ENCODE measurements at regions not wholly inside any gene's neighbourhood (a gene's known extent, or its start where the extent isn't known, plus 50 kb on each side); places are given as distances from the start of the nearest gene placed in this dataset.
"Not testable (repeated sequence)": the region's sequence is repeated elsewhere in the genome, so short reads cannot be mapped to it uniquely, and the experiment has no call there.

DNA sequence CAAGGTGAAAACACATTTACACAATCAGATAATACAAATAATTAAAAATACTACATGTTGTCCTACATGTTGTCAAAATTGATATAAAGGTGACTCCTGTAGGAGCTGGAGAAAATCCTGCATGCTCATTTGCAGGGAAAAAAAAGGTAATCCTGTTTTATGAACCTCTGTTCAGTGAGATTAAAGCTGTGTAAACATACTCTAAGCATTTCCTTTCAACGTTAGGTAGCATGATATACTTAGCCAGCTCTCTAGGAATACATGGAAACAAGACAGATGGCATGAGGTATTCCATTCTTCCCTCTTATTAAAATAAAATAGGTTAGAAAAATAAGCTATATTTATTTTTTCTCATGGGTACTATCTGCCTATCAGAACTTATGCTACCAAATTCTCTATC is 635.7 kb upstream of the FLRT2 start:
- DNase-seq: no peak

DNA sequence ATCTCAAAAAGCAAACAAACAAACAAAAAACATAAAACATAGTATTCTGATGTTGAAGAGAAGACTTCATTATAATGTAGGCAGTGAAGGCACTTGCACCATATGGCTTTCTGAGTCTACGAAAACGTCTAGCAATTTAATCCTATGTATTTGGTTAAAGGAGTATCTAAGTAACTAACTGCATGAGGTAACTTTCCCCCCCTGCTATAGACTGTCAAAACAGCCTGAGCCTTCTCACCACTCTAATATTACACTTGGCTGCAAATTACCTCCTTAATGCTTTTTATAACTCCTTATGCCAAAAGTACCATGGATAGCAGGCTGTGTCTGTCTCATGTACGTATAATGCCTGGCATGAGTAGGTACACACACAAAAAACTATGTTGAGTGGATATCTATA is 607.6 kb upstream of the FLRT2 start:
- no peak for DNase-seq

DNA sequence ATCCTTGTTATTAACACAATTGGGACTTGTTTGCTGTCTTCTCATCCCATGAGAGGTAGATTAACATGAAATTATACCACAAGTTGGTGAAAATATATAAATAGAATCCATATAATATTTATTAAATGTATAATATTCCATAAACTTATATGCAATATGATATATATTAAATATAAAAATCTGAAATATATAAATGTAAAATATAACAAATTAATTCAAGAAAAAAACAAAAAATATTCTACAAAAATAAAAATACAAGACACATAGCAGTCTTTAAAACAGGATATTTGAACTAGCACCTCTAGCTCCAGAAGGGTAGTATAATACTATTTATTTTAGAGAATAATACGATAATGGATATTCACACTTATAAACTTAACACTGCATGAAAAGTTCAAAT is 603.3 kb upstream of the FLRT2 start:
- DNase-seq: no peak

DNA sequence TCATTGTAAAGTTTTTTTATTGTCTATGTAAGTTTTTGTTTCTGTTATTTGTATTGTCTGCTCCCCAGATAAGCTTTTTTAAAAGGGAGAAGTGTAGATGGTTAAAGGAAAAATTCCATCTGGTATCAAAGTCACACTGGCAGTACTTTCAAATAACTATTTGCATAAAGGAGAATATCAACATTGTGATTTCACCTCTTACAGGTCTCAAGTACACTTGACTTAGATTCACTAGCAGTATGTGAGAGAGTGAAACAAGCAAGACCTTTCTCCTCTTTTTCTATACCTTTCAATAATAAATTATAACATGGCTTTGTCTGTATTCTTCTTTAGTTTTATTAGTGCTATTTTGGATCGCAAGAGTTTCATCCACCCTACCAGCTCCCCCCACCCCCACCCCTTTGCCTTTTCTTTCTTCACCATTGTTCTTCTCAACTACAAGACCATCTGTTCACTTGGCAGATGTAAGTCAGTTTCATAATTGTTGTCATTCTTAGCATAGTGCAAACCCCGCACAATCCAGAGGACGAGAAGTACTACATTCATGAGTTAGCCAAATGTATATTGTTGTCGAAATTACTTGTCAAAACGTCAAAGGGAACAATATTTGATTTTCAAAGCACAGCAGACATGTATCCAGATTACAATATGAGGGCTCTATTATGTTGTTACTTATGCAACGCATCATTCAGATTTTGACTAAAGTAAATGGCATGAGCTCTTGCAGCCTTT is 602.7 kb upstream of the FLRT2 start:
- no peak for DNase-seq

DNA sequence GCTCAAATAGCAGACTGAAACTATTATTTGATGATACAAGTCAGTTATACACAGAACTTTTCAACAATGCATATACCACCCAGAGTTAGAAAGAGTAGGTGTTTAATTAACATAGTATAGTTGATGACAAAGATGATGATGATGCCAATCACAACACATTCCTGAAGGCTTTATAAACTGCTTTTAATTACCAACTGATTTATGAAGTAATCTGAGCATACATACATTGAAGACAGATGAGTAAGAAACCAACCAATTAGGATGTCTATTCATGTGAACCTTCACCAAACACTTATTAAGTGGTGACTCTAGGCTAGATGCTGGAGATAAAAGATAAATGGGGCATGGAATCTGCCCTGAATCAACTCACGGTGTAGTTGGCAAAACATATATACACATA is 600.9 kb upstream of the FLRT2 start:
- no peak for DNase-seq

DNA sequence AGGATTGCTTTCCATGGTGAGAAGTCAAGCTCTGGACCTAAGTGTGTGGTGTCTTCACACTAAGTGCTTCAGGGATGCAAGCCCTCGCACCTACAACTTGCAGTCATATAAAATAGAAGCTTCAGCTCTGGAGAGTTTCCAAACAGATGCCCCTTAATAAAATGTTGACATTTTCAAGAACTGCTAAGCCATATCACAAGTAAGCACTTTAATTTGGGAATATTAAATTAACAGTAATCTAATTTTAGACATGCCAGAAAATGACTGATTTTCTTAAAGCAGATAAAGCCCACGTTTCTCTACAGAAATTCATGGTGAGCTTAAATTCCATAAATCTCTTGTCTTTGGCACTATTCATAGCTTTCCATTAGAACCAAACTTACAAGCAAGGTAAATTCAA is 600.1 kb upstream of the FLRT2 start:
- DNase-seq: no peak

DNA sequence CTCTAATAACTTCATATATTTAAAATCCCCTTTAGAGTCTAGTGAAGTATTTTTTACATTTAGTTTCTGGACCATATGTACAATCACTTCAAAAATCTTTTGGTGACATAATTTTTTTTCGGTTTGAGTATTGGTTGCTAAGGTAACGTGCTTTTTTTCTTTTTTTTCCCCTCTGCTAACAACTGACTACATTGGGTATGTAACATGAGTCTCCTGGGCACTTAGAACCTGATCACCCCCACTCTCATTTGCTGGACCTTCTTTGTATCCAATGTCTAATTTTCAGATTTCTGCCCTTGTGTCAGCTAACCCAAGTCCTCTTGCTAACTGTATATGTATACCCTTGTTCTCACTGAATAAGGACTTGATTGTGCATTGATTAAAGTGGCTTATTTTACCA is 592.9 kb upstream of the FLRT2 start:
- no peak for DNase-seq

DNA sequence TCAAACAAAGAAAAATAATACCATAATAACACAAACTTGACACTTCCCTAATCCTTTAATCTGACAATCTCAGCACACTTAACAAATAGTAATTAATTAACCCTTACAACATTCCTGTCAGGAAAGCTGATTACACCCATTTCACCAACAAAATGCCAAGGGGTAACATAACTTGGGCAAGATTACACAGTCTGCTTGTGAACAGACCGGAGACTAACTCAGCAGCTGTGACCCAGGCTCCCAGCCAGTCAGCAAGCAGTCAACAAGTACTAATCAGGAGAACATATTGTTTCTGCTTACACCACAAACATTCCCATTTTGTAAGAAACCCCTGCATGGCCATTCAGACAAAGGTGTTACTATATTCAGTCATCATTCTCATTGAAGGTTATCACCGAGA is 592.5 kb upstream of the FLRT2 start:
- DNase-seq: no peak

DNA sequence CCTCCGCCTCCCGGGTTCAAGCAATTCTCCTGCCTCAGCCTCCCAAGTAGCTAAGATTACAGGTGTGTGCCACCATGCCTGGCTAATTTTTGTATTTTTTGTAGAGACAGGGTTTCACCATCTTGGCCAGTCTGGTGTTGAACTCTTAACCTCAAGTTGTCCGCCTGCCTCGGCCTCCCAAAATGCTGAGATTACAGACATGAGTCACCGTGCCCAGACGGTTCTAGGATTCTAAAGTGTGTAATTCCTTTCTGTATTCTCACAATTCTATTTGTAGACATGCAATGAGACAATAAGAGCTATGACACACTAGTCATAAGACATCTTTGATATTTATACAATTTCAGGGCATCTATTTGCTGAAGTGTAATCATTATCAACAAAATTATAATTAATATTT is 585.0 kb upstream of the FLRT2 start:
- DNase-seq: not testable (repeated sequence)

DNA sequence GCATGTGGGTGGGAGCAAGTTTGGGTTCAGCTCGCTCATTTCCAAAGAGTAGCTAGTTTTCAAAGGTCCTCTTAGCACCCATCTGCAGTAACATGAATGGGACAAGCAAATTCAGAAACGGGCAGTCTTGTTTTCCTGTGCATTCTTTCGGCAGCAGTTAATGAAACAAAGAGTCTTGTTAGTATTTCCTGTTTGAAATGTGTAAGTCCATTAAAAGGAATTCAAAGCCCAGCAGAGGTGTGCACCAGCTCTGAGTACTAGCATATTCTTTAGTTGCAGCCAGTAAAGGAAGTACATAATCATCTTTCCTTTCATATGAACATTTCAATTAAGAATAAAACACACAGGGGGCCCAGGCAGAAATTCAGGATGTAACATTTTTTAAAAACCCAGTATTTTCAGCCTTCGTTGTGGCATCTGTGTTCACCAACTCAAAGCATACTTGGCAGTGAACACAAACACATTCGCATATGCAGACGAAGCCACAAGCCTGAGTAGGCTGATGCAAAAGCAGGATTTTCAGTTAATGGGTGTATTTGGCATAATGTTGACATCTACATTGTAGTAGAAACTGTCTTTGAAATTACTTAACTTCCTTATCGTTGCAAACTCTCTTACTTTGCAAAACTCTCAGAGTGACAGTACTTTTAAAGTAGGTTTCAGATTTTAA is 570.0 kb upstream of the FLRT2 start:
- DNase-seq: no peak

DNA sequence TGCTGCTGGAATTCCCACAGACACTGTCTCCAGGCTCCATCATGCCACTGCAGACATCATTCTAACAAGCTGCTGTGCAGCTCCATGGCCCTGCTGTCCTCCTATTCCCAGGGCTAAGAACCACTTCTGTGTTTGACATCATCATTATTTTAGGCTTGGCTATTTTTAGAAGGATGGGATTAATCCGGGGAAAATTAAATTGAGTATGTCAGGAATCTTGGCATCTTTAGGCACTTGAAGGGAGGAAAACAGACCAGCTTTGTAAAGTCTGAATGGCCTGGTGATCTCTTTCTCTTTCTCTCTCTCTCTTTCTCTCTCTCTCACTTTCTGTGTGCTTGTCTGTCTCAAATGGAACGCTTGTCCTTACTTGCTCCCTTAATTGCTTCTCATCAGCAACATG is 568.3 kb upstream of the FLRT2 start:
- DNase-seq: no peak

DNA sequence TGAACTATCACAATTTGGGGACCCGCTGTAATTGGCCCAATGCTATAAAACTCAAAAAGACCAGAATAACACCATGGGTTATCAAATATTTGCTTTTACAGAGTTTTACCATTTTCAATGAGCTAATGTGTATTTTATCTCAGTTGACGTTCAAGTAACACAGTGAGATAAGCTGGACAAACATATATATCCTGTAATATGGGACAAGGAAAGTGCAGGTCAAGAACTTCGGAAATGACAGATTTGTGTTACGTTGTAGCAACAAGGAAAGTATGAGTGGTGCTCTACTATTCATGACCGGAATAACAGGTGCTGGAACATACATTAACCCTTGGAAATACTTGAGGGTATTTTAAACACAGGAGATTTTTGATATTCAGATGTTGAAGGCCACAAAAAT is 566.4 kb upstream of the FLRT2 start:
- no peak for DNase-seq

DNA sequence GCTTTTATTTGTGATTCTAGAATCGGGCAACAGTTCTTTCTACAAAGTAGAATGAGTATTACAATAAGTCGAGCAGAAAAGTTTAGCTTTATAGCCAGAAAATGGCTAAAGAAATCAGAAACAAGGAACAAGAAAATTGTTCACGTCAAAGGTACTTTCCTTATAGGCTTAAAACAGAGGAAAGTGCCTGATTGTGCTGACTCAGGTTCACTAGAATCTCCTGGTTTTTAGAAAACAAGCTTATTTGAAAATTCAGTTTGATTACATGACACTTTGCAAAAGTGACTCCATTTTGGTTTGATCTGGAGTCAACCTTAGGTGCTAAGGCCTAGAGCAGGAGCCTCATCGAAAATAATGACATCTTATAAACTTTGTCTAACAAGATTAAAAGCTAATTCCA is 564.7 kb upstream of the FLRT2 start:
- no peak for DNase-seq

DNA sequence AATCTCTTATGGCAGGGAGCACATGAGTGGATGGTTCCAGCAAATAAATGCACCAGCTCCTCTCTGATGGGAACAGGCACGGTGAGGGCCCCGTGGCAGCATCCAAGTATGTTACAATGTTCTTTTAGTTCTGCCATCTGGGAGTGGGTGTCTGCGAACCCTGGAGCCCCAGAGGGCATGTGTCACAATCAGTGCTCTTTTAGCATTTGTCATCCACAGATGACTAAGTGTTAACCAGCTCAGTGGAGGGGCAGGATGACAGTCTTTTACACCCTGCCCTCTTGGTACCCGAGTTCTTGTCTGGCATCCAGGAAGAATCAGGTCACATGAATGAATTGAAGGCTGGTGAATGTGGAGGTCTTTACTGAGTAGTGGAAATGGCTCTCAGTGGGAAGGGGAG is 560.4 kb upstream of the FLRT2 start:
- no peak for DNase-seq

DNA sequence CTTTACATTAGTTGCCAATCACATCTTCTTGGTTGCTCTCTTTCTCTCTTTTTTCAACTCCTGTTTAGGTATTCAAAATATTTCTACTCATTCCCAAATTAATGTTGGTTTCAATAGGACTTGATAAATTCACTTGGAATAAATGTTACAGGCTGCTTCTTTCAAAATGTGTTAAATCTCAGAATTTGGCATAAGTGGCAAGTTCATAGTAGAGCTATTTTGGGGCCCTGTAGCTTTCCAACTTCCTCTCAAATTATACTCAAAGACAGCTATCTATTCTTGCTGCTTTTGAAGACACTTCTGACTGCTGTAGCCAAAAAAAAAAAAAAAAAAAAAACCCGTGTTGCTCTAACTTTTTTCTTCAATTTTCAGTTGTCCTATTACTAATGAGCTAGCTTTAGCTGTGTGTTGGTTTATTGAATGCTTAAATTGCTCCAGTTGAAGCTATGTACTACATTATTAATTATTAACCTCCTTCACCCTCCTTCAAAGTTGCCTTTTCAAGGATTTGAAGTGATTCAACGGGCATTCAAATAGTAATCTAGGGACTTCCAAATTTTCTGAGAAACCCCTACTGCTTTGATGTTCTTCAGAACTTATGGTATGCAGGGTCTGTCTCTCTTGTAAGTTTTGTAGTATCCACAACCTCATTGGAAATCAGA is 554.6 kb upstream of the FLRT2 start:
- no peak for DNase-seq

DNA sequence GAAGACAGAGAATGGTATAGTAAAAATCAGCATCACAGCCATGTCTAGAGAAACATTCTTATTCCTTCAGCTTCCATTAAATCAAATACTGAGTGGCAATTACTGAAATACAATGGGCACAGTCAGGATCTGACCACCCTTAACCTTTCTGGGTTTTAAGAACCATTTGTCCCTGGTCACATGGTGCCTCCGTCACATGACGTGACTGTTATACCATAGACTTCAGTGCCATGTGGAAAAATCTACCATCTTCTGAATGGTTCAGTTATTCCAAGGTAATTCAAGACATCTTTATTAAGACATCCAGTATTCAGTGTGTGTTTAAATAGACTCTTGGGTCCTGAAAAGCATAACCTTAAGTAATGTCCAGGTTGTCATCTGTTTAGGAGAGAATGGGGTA is 553.1 kb upstream of the FLRT2 start:
- no peak for DNase-seq

DNA sequence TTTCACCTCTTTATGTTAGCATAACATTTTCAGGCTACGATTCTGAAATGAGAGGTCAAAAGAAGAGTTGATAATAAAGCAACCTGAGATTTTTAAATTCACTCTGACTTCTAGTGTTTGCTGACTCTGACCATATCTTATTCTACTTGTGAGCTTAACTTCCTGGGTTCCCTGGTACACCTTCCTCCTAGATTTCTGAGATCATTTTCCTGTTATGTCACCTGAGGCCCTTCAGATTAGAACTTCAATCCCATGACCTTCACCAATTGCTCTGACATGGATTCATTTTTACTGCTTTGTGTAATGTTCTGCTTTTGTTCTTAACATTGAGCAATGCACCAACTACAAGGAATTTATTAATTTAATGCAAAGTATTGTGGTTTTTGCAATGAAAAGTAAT is 542.9 kb upstream of the FLRT2 start:
- DNase-seq: no peak

DNA sequence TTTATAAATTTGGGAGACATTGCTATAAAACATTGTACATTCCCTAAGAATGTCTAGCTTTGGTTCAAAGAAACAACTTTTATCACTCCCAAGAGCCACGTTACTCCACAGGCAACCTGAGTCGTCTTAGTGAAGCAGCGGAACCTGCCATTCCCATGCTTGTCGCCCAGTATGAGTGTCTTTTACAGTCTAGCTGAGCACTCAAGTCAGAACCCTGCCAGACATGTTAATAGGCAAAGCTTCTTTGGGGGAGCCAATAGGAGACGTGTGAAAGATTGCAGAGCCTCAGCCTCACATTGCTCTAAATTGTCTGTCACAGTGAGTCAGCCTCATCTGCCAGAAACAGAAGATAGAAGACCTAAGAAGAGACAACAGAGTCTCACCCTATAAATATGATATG is 541.6 kb upstream of the FLRT2 start:
- no peak for DNase-seq

DNA sequence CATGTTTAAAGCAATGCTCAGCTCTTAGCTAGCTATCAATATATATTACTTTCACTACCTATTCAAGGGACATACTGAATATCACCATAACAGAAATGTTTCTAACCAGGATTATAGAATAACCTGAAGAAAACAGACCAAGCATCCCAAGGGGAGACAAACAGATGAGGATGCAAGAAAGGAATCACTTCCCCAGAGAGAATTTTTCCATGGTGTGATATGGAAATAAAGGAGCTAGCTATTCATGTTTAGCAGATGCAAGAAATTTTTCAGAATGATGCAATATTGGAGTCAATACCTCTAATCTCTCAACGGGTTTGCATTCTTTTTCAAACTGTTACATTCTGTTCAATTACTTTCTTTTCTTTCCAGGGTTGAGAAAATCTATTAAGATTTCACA is 538.9 kb upstream of the FLRT2 start:
- DNase-seq: no peak

DNA sequence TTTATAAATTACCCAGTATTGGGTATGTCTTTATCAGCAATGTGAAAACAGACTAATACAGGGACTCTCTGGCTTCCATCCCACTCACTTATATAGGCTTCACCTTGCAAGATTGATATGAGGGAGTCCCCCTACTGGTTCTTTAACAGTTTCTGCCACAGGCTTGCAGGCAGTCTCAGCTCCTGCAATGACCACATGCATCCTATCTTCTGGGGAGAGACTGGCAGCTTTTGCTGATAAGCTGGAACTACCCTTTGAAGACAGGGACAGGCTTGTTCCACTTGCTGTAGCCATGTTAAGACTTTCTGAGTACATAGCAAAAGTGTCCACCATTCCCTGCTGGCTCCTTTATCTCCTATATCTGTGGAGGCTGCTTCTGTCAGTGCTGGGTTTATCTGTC is 531.7 kb upstream of the FLRT2 start:
- DNase-seq: no peak

DNA sequence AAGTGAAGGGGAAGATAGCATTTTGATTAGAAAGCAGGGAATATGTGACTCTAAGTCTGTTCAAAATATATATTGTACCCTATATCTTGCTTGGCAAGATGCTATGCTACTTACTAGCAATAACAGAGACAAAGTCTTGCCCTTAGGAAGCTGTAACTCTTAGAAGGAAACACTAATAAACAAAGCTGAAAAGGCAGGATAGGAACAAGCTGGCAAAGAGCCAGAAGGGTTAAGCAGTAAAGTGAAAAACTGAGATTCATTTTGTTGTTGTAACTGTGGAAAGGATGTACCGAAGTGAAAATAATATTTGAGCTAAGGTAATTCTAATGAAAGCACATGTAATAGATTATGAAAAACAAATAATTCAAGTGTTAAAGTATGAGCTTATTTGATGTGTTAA is 527.1 kb upstream of the FLRT2 start:
- no peak for DNase-seq

DNA sequence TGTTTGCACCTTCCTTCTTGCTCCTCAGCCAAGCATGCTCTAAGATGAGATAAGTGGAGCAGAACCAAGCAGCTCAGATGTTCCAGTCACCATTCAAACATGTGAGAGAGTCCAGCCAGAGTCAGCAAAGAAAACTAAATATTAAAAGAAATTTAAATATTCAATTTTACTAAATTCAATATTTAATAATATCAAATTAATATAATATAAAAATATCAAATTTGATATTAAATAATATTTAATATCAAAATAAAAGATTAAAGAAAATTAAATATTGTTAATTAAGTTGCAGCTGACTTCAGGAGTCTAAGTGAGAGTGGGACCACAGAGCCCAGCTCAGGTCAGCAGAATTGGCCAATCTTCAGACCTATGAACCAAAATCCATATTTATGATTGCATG is 526.1 kb upstream of the FLRT2 start:
- DNase-seq: no peak

DNA sequence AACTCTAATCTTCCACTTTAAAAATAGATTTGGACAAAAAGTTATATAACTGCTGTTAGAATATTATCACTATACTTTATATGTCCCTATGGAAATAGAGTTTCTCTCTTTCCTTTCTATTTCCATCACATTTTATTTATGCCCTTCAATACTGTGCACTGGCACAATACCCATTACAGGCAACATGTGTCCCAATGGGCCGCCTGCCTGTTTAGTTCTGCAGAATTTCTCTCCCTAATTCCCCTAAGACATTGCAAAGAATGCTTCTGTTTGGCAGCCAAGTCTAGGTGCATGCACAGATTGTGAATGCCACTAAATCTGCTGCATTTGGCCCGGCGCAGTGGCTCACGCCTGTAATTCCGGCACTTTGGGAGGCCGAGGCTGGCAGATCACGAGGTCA is 520.4 kb upstream of the FLRT2 start:
- no peak for DNase-seq

DNA sequence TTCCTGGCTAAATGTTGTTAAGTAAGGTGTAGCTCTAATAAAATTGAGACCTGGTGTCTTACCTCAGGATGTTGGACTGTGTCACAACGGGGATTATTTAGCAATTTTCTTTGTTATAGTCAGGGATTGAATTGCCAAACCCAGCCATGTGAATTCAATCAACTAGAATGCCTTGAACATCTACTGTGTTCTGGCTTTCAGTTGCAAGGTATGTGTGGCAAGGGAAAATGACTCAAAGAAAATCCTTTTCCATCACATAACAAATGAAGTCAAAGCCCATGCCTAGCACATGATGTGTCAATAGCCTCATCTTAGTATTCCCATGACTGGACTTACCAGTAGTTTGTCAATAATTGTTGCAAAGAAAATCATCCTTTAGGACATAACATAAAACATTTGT is 519.8 kb upstream of the FLRT2 start:
- DNase-seq: no peak

DNA sequence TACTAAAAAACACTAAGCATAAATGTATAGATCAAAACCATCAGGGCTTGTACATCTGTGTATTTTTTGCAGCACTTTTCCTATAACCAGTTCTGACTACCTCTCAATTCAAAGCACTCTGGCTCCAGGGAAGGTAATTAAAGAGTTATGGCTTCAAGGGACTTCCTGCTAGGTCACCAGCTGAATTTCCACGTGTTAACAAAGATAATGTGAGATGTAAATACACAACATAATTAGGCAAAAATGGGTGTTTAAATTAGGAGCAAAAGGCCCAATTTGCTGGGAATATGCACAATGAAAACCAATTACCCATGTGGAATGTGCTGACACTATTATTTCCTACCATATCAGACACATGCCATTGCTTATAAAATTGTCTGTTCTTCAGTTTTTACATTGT is 513.4 kb upstream of the FLRT2 start:
- no peak for DNase-seq

All from stimulated activated CD4-positive, alpha-beta T cell treated with anti-CD3 and anti-CD28 coated beads, Interleukin-4, amount 100 ng/mL, for 1 hour (primary cell).